Adrenal gland (tissue), 9 donors: ENCODE measurements at regions not wholly inside any gene's neighbourhood (a gene's known extent, or its start where the extent isn't known, plus 50 kb on each side); places are given as distances from the start of the nearest gene placed in this dataset.

Experiments
- DNase-seq, 7 donors: peaks; one replicate each; pipeline ENCODE4 v3.0.0-alpha.2; 2019 to 2020
- H3K27ac ChIP-seq, 5 donors: fragments of 200-600 bp; sonication (generic) in 4 of 5; 1 replicate in 3 of 5; 2 replicates in 2 of 5; pipeline versions ENCODE4 v1.5.1 to v1.8.0; 2016 to 2020; ENCODE audit warnings: mild to moderate bottlenecking in 1 of 5
- H3K27me3 ChIP-seq: fragments of 200-600 bp; 2 replicates; pipeline ENCODE4 v1.8.0; 2021
- H3K36me3 ChIP-seq, 2 donors: fragments of 200-600 bp; replicated peaks in 1 of 2; 1 replicate in 1 of 2; 2 replicates in 1 of 2; pipeline versions ENCODE4 v1.5.1 to v1.8.0; 2018 to 2022
- H3K4me1 ChIP-seq, 2 donors: fragments of 200-600 bp; replicated peaks in 1 of 2; 1 replicate in 1 of 2; 2 replicates in 1 of 2; pipeline versions ENCODE4 v1.5.1 to v1.8.0; 2018 to 2021
- H3K4me3 ChIP-seq, 4 donors: fragments of 200-600 bp; sonication (generic) in 3 of 4; one replicate each; pipeline ENCODE4 v1.5.1; 2016 to 2018
- H3K9me3 ChIP-seq, 3 donors: fragments of 200-600 bp; sonication (generic) in 1 of 3; replicated peaks in 1 of 3; 1 replicate in 2 of 3; 2 replicates in 1 of 3; pipeline versions ENCODE4 v1.5.1 to v1.8.0; 2016 to 2021
- CTCF ChIP-seq, 6 experiments: fragments of 450-650 bp in 4 of 6; fragments of 200-600 bp in 2 of 6; sonication (generic) in 1 of 6; IDR thresholded peaks; 1 replicate in 5 of 6; 2 replicates in 1 of 6; pipeline versions ENCODE4 v1.5.1 to v1.8.0; 2016 to 2021; ENCODE audit warnings: antibody characterized with exemption in 6 of 6, mild to moderate bottlenecking in 2 of 6, moderate library complexity in 1 of 6
- POLR2A ChIP-seq, 2 donors: fragments of 450-650 bp; IDR thresholded peaks; one replicate each; pipeline ENCODE4 v1.6.1; 2017; ENCODE audit warnings: antibody characterized with exemption in 2 of 2, mild to moderate bottlenecking in 2 of 2, moderate library complexity in 1 of 2
- WGBS, 4 donors: extraction: QIAGEN DNeasy Blood & Tissue Kit in 2 of 4; methylation state at CpG; one replicate each; pipeline versions ENCODE4 v1.1.5 to v1.1.7; 2013 to 2017; 5-methylcytosine and 5-hydroxymethylcytosine counted together
- intact Hi-C, 2 donors: fragments of 100-400 bp; cut with DNase I; formaldehyde crosslinking; loops; one replicate each; pipeline versions ENCODE4 v1.14.1 to v1.15.0; 2022 to 2023
- donor health status: healthy with polysubstance abuse.
- donor health status: Bipolar disorder and iron deficiency.
- donor health status: DM: yes; HTN: yes; CAD: no.
- donor health status: DM: no; HTN: no; CAD: no.
- donor health status: DM: no; HTN: no; CAD: no.

GRCh38 chr4:65845199-65845773 is 175.0 kb upstream of the EPHA5 start:
- no peaks in the 10 kb centered on the region for H3K4me1 ChIP-seq
- no peak for DNase-seq
- H3K9me3 ChIP-seq: no peaks in the 10 kb centered on the region
- H3K4me3 ChIP-seq: no peak overlapping the region
- TF ChIP-seq POLR2A (IDR thresholded peaks at IDR 0.05) (no peak), CTCF (IDR thresholded peaks at IDR 0.05) (no peak)
- H3K27me3 ChIP-seq: no peaks in the 10 kb centered on the region
- intact Hi-C loops: no loop called here
- WGBS, 4 donors: 59 to 61% (median 59%) methylated on average over 4 of the region's 4 CpGs
- H3K36me3 ChIP-seq: no peaks in the 10 kb centered on the region
- H3K27ac ChIP-seq: no peak overlapping the region

- Histone ChIP-seq H3K36me3 (no peaks in the 10 kb centered on the region), H3K27ac (no peak overlapping the region), H3K27me3 (no peaks in the 10 kb centered on the region), H3K4me3 (no peak overlapping the region), H3K9me3 (no peaks in the 10 kb centered on the region), H3K4me1 (no peaks in the 10 kb centered on the region)
- intact Hi-C loops: no loop called here
- WGBS, 4 donors: 37 to 48% (median 43%) methylated on average over 2 of the region's 2 CpGs
- TF ChIP-seq CTCF (IDR thresholded peaks at IDR 0.05) (no peak), POLR2A (IDR thresholded peaks at IDR 0.05) (no peak)
- no peak for DNase-seq
Observed at GRCh38 chr4:65839164-65839931, 169.1 kb upstream of the EPHA5 start.

- Histone ChIP-seq H3K27ac (no peak overlapping the region), H3K9me3 (no peaks in the 10 kb centered on the region), H3K36me3 (no peaks in the 10 kb centered on the region), H3K4me1 (no peaks in the 10 kb centered on the region), H3K27me3 (no peaks in the 10 kb centered on the region), H3K4me3 (no peak overlapping the region)
- intact Hi-C loops: no loop called here
- TF ChIP-seq POLR2A (IDR thresholded peaks at IDR 0.05) (no peak), CTCF (IDR thresholded peaks at IDR 0.05) (no peak)
- DNase-seq: no peak
Observed at GRCh38 chr4:65834707-65835106, 164.4 kb upstream of the EPHA5 start.

- 50 to 56% (median 53%) methylated on average over 6 of the region's 6 CpGs for WGBS, 4 donors
- intact Hi-C loops: no loop called here
Observed at GRCh38 chr4:65831828-65832227, 161.5 kb upstream of the EPHA5 start.

More at GRCh38 chr4:65831828-65832227, 161.5 kb upstream of the EPHA5 start:
- Histone ChIP-seq H3K9me3 (no peaks in the 10 kb centered on the region), H3K4me3 (no peak overlapping the region), H3K27ac (no peak overlapping the region), H3K4me1 (no peaks in the 10 kb centered on the region), H3K27me3 (no peaks in the 10 kb centered on the region), H3K36me3 (no peaks in the 10 kb centered on the region)
- TF ChIP-seq CTCF (IDR thresholded peaks at IDR 0.05): no peak
- TF ChIP-seq POLR2A (IDR thresholded peaks at IDR 0.05): no peak
- no peak for DNase-seq
